ENCODE measurements at regions not wholly inside any gene's neighbourhood (a gene's known extent, or its start where the extent isn't known, plus 50 kb on each side); places are given as distances from the start of the nearest gene placed in this dataset.
"Not testable (repeated sequence)": the region's sequence is repeated elsewhere in the genome, so short reads cannot be mapped to it uniquely, and the experiment has no call there.

DNA sequence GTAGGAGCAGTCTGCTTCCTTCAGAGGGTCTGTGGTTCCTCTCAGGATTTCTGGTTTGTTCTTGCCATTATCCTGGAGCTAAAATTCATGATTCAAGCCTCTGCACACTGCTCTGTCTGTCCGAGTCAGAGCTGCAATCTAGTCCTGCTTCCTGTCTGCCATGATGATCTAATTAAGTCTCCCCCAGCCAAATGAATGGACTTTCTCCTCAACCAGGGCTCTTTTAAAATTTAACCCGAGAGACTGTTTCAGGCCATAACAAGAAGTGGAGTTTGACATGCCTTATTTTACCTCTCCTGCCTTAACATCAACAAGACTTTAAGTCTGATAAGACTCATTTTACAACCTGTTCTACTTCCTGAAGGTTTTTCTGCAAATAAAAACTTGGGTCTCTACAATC lies 1009.6 kb upstream of the DDX18 start:
- Histone ChIP-seq H3K4me3 (ENCODE audit: low read depth, low read length, poor library complexity, severe bottlenecking) (no peak overlapping the region), H3K36me3 (ENCODE audit: insufficient read depth, low read length) (no peaks in the 10 kb centered on the region), H3K4me1 (ENCODE audit: insufficient read depth, low read length, severe bottlenecking) (no peaks in the 10 kb centered on the region), H4K20me1 (ENCODE audit: insufficient read depth, low read length) (no peaks in the 10 kb centered on the region), H3K27me3 (ENCODE audit: insufficient read depth, low read length) (no peaks in the 10 kb centered on the region), H3K9me3 (ENCODE audit: low read length) (no peaks in the 10 kb centered on the region), H3K27ac (ENCODE audit: low read depth, low read length, poor library complexity, severe bottlenecking) (no peak overlapping the region), H2AFZ (ENCODE audit: low read length) (no peak overlapping the region), H3K4me2 (ENCODE audit: low read length) (no peak overlapping the region), H3K9ac (ENCODE audit: low read length) (no peak overlapping the region), H3F3A (ENCODE audit: insufficient read depth, low read length) (no peaks in the 10 kb centered on the region), H3K79me2 (ENCODE audit: insufficient read depth, low read length) (no peaks in the 10 kb centered on the region), H3K9me2 (ENCODE audit: low read depth, low read length) (no peaks in the 10 kb centered on the region)
- TF ChIP-seq, protein P1, sequence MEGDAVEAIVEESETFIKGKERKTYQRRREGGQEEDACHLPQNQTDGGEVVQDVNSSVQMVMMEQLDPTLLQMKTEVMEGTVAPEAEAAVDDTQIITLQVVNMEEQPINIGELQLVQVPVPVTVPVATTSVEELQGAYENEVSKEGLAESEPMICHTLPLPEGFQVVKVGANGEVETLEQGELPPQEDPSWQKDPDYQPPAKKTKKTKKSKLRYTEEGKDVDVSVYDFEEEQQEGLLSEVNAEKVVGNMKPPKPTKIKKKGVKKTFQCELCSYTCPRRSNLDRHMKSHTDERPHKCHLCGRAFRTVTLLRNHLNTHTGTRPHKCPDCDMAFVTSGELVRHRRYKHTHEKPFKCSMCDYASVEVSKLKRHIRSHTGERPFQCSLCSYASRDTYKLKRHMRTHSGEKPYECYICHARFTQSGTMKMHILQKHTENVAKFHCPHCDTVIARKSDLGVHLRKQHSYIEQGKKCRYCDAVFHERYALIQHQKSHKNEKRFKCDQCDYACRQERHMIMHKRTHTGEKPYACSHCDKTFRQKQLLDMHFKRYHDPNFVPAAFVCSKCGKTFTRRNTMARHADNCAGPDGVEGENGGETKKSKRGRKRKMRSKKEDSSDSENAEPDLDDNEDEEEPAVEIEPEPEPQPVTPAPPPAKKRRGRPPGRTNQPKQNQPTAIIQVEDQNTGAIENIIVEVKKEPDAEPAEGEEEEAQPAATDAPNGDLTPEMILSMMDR (IDR thresholded peaks at IDR 0.05; ENCODE audit: low read length): no peak
- TF ChIP-seq EZH2 (IDR thresholded peaks at IDR 0.05; ENCODE audit: borderline replicate concordance, low read length): no peak

DNA sequence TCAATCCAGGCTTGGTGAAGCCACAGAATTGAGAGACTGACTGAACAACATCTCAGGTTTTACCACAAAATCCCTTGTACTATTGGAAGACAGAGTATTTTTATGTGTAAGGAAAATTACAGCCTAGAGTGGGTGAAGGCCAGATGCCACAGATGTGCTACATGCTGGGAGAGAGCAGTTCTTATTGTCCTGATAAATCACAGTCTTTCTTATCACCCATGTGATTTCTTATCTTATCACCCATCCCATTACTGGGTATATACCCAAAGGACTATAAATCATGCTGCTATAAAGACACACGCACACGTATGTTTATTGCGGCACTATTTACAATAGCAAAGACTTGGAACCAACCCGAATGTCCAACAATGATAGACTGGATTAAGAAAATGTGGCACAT lies 1008.0 kb upstream of the DDX18 start:
- not testable (repeated sequence) for H3K36me3 ChIP-seq (ENCODE audit: insufficient read depth, low read length); H3K4me2 ChIP-seq (ENCODE audit: low read length); H3K9me3 ChIP-seq (ENCODE audit: low read length); H3K9ac ChIP-seq (ENCODE audit: low read length); H3F3A ChIP-seq (ENCODE audit: insufficient read depth, low read length); H3K27ac ChIP-seq (ENCODE audit: low read depth, low read length, poor library complexity, severe bottlenecking); H3K4me3 ChIP-seq (ENCODE audit: low read depth, low read length, poor library complexity, severe bottlenecking); H4K20me1 ChIP-seq (ENCODE audit: insufficient read depth, low read length); H3K9me2 ChIP-seq (ENCODE audit: low read depth, low read length); H3K27me3 ChIP-seq (ENCODE audit: insufficient read depth, low read length); H2AFZ ChIP-seq (ENCODE audit: low read length); H3K79me2 ChIP-seq (ENCODE audit: insufficient read depth, low read length); H3K4me1 ChIP-seq (ENCODE audit: insufficient read depth, low read length, severe bottlenecking)

DNA sequence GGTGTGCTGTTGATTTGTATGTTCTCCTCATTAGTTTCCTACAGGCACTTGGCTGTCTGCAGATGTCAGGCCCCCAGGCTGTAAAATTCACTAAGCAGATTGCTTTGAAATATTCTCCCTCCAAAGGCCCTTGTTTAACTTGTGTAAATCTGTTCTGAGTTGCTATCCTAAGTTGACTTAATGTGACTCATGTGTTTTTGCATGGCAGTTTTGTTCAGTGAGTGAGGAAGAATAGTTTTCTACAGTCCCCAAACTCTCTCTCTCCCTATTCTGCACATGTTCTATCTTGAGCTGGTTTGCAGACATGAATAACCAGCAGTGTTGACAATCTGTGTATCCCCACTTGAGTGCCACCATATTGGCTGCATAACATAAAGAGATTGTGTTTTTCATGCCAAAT lies 1005.4 kb upstream of the DDX18 start:
- Histone ChIP-seq H2AFZ (ENCODE audit: low read length) (no peak overlapping the region), H3K4me1 (ENCODE audit: insufficient read depth, low read length, severe bottlenecking) (no peaks in the 10 kb centered on the region), H3K27me3 (ENCODE audit: insufficient read depth, low read length) (no peaks in the 10 kb centered on the region), H3K79me2 (ENCODE audit: insufficient read depth, low read length) (no peaks in the 10 kb centered on the region), H3F3A (ENCODE audit: insufficient read depth, low read length) (no peaks in the 10 kb centered on the region), H4K20me1 (ENCODE audit: insufficient read depth, low read length) (no peaks in the 10 kb centered on the region), H3K4me3 (ENCODE audit: low read depth, low read length, poor library complexity, severe bottlenecking) (no peak overlapping the region), H3K9ac (ENCODE audit: low read length) (no peak overlapping the region), H3K36me3 (ENCODE audit: insufficient read depth, low read length) (no peaks in the 10 kb centered on the region), H3K9me2 (ENCODE audit: low read depth, low read length) (no peaks in the 10 kb centered on the region), H3K27ac (ENCODE audit: low read depth, low read length, poor library complexity, severe bottlenecking) (no peak overlapping the region), H3K4me2 (ENCODE audit: low read length) (no peak overlapping the region), H3K9me3 (ENCODE audit: low read length) (no peaks in the 10 kb centered on the region)
- TF ChIP-seq, protein P1 (IDR thresholded peaks at IDR 0.05; ENCODE audit: low read length): no peak
- no peak for TF ChIP-seq EZH2 (IDR thresholded peaks at IDR 0.05; ENCODE audit: borderline replicate concordance, low read length)

DNA sequence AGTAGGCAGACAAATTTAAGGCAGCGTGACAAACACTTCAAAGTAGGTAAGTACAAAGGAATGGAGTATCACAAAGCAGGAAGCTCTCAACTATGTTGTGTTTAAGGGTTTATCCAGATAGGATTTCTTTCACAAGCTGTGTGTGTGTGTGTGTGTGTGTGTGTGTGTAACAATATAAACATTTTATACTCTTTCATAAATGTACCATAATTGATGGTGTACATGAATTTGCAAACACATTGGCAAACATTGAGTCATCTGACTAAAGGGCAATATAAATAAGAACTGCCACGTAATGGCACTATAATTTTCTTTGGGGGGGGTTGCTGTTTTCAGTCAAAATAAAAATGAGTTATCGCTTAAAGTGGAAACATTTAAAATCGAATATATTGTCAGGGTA lies 1004.4 kb upstream of the DDX18 start:
- no peaks in the 10 kb centered on the region for H3K36me3 ChIP-seq (ENCODE audit: insufficient read depth, low read length)
- H3K4me3 ChIP-seq (ENCODE audit: low read depth, low read length, poor library complexity, severe bottlenecking): no peak overlapping the region
- no peaks in the 10 kb centered on the region for H3K4me1 ChIP-seq (ENCODE audit: insufficient read depth, low read length, severe bottlenecking)
- H4K20me1 ChIP-seq (ENCODE audit: insufficient read depth, low read length): no peaks in the 10 kb centered on the region
- H3K79me2 ChIP-seq (ENCODE audit: insufficient read depth, low read length): no peaks in the 10 kb centered on the region
- no peaks in the 10 kb centered on the region for H3K9me2 ChIP-seq (ENCODE audit: low read depth, low read length)
- H3K27me3 ChIP-seq (ENCODE audit: insufficient read depth, low read length): no peaks in the 10 kb centered on the region
- H3K27ac ChIP-seq (ENCODE audit: low read depth, low read length, poor library complexity, severe bottlenecking): no peak overlapping the region
- no peak overlapping the region for H3K9ac ChIP-seq (ENCODE audit: low read length)
- H3K9me3 ChIP-seq (ENCODE audit: low read length): no peaks in the 10 kb centered on the region
- no peak for TF ChIP-seq EZH2 (IDR thresholded peaks at IDR 0.05; ENCODE audit: borderline replicate concordance, low read length)
- TF ChIP-seq, protein P1 (IDR thresholded peaks at IDR 0.05; ENCODE audit: low read length): no peak
- H3F3A ChIP-seq (ENCODE audit: insufficient read depth, low read length): no peaks in the 10 kb centered on the region
- H2AFZ ChIP-seq (ENCODE audit: low read length): no peak overlapping the region
- H3K4me2 ChIP-seq (ENCODE audit: low read length): no peak overlapping the region
